Stomach (tissue), 8 donors: ENCODE measurements at regions not wholly inside any gene's neighbourhood (a gene's known extent, or its start where the extent isn't known, plus 50 kb on each side); places are given as distances from the start of the nearest gene placed in this dataset.

Experiments used
- DNase-seq, 2 donors: peaks; one replicate each; pipeline versions ENCODE4 v3.0.0 to v3.0.0-alpha.2; 2013 to 2019
- H3K27ac ChIP-seq, 5 donors: fragments of 200-600 bp in 4 of 5; sonication (generic) in 4 of 5; one replicate each; pipeline ENCODE4 v1.5.1; 2013 to 2019; ENCODE audit warnings: mild to moderate bottlenecking in 1 of 5, moderate library complexity in 1 of 5
- H3K27me3 ChIP-seq, 3 donors: fragments of 200-600 bp; sonication (generic); one replicate each; pipeline ENCODE4 v1.5.1; 2017 to 2019; ENCODE audit warnings: mixed run types in 1 of 3
- H3K36me3 ChIP-seq, 4 donors: fragments of 200-600 bp; sonication (generic); 1 replicate in 3 of 4; 2 replicates in 1 of 4; pipeline ENCODE4 v1.5.1; 2016 to 2019
- H3K4me1 ChIP-seq, 4 donors: fragments of 200-600 bp; sonication (generic); one replicate each; pipeline ENCODE4 v1.5.1; 2016 to 2019
- H3K4me3 ChIP-seq, 4 donors: fragments of 200-600 bp; sonication (generic) in 3 of 4; one replicate each; pipeline ENCODE4 v1.5.1; 2016 to 2019; ENCODE audit warnings: mild to moderate bottlenecking in 1 of 4
- H3K9me3 ChIP-seq, 4 donors: fragments of 200-600 bp; sonication (generic); one replicate each; pipeline ENCODE4 v1.5.1; 2016 to 2019
- CTCF ChIP-seq, 7 experiments: fragments of 450-650 bp in 4 of 7; fragments of 200-600 bp in 3 of 7; sonication (generic) in 3 of 7; IDR thresholded peaks; one replicate each; pipeline ENCODE4 v1.5.1; 2016 to 2019; ENCODE audit warnings: antibody characterized with exemption in 7 of 7, control low read depth in 2 of 7, mild to moderate bottlenecking in 1 of 7
- EP300 ChIP-seq: sonication (generic); formaldehyde crosslinking; IDR thresholded peaks from one replicate; pipeline ENCODE4 v1.6.1; 2017; ENCODE audit warnings: antibody characterized with exemption
- POLR2A ChIP-seq, 4 donors: fragments of 450-650 bp; IDR thresholded peaks; one replicate each; pipeline ENCODE4 v1.6.1; 2016; ENCODE audit warnings: antibody characterized with exemption in 4 of 4, control low read depth in 2 of 4, mild to moderate bottlenecking in 1 of 4, moderate library complexity in 1 of 4
- POLR2AphosphoS5 ChIP-seq, 3 donors: sonication (generic); formaldehyde crosslinking; IDR thresholded peaks; one replicate each; pipeline ENCODE4 v1.6.1; 2016; ENCODE audit warnings: antibody characterized with exemption in 3 of 3
- WGBS, 5 donors: extraction: QIAGEN DNeasy Blood & Tissue Kit in 3 of 5; methylation state at CpG; one replicate each; pipeline versions ENCODE4 v1.1.5 to v1.1.7; 2013 to 2018; 5-methylcytosine and 5-hydroxymethylcytosine counted together
- intact Hi-C: fragments of 100-400 bp; cut with DNase I; formaldehyde crosslinking; loops from one replicate; pipeline ENCODE4 v1.15.1; 2023; ENCODE audit warnings: low total_unique reads
- donor health status: healthy with polysubstance abuse.
- donor health status: Bipolar disorder and iron deficiency.
- donor health status: healthy.

GRCh38 chr10:78759456-78760120, 309.2 kb upstream of the ZMIZ1 start:
- H3K4me1 ChIP-seq, result peaks cover 6 to 32% (median 18%) of the 10 kb centered on the region in 4 donors
- H3K9me3 ChIP-seq, result no peaks in the 10 kb centered on the region
- no peak overlapping the region for H3K4me3 ChIP-seq
- H3K27ac ChIP-seq, result no peak overlapping the region
- WGBS, 5 donors, result 76 to 91% (median 88%) methylated on average over 5 of the region's 5 CpGs
- H3K27me3 ChIP-seq, result no peaks in the 10 kb centered on the region
- no peak for DNase-seq
- TF ChIP-seq POLR2AphosphoS5 (IDR thresholded peaks at IDR 0.05) (no peak), EP300 (no peak), POLR2A (IDR thresholded peaks at IDR 0.05) (no peak), CTCF (IDR thresholded peaks at IDR 0.05) (no peak)
- intact Hi-C loops, result no loop called here
- no peaks in the 10 kb centered on the region for H3K36me3 ChIP-seq

- Histone ChIP-seq H3K4me1 (peaks cover 6 to 32% (median 16%) of the 10 kb centered on the region in 4 donors), H3K27ac (no peak overlapping the region), H3K4me3 (no peak overlapping the region), H3K27me3 (no peaks in the 10 kb centered on the region), H3K9me3 (no peaks in the 10 kb centered on the region), H3K36me3 (no peaks in the 10 kb centered on the region)
- DNase-seq, result no peak
- no peak for TF ChIP-seq CTCF (IDR thresholded peaks at IDR 0.05)
- TF ChIP-seq EP300, result no peak
- no peak for TF ChIP-seq POLR2AphosphoS5 (IDR thresholded peaks at IDR 0.05)
- TF ChIP-seq POLR2A (IDR thresholded peaks at IDR 0.05), result no peak
- WGBS, 5 donors, result 86 to 94% (median 90%) methylated on average over 8 of the region's 8 CpGs
- intact Hi-C loops, result no loop called here
These were observed 308.1 kb upstream of the ZMIZ1 start for GRCh38 chr10:78760463-78761310.

GRCh38 chr10:78761311-78761781, 307.4 kb upstream of the ZMIZ1 start:
- intact Hi-C loops, result no loop called here
- no peak overlapping the region for H3K4me3 ChIP-seq
- peaks cover 6 to 27% (median 11%) of the 10 kb centered on the region in 4 donors for H3K4me1 ChIP-seq
- TF ChIP-seq CTCF (IDR thresholded peaks at IDR 0.05) (no peak), POLR2AphosphoS5 (IDR thresholded peaks at IDR 0.05) (no peak), EP300 (no peak), POLR2A (IDR thresholded peaks at IDR 0.05) (no peak)
- H3K27ac ChIP-seq, result no peak overlapping the region
- no peak for DNase-seq
- no peaks in the 10 kb centered on the region for H3K27me3 ChIP-seq
- no peaks in the 10 kb centered on the region for H3K9me3 ChIP-seq
- WGBS, 5 donors, result 87 to 95% (median 92%) methylated on average over 12 of the region's 12 CpGs
- no peaks in the 10 kb centered on the region for H3K36me3 ChIP-seq

GRCh38 chr10:78762086-78762630, 306.6 kb upstream of the ZMIZ1 start:
- Histone ChIP-seq H3K27ac (no peak overlapping the region), H3K4me3 (no peak overlapping the region), H3K27me3 (no peaks in the 10 kb centered on the region), H3K9me3 (no peaks in the 10 kb centered on the region), H3K36me3 (no peaks in the 10 kb centered on the region), H3K4me1 (peaks cover 0 to 19% (median 5%) of the 10 kb centered on the region in 4 donors)
- intact Hi-C loops, result no loop called here
- 90 to 94% (median 92%) methylated on average over 7 of the region's 7 CpGs for WGBS, 5 donors
- TF ChIP-seq CTCF (IDR thresholded peaks at IDR 0.05) (no peak), POLR2A (IDR thresholded peaks at IDR 0.05) (no peak), EP300 (no peak), POLR2AphosphoS5 (IDR thresholded peaks at IDR 0.05) (no peak)
- no peak for DNase-seq
